Calu3 (cell line): ENCODE measurements at regions not wholly inside any gene's neighbourhood (a gene's known extent, or its start where the extent isn't known, plus 50 kb on each side); places are given as distances from the start of the nearest gene placed in this dataset.
"Not testable (repeated sequence)": the region's sequence is repeated elsewhere in the genome, so short reads cannot be mapped to it uniquely, and the experiment has no call there.

Source experiments
- BruUV-seq: library from RNA; stranded (reverse); fragments of 400-500 nt; replicated peaks from 2 replicates; lab custom pipeline; 2021; lab: Mats Ljungman, UMichigan
- CTCF ChIA-PET: fragments of 300-600 bp; sonication (Branson Sonifier 250); formaldehyde crosslinking; loops from one replicate; lab custom pipeline; 2022; ENCODE audit warnings: antibody characterized with exemption; lab: Charles Lee
- DNase-seq: peaks from one replicate; pipeline ENCODE4 v3.0.0; 2022
- H3K27ac Mint-ChIP-seq: one replicate; pipeline ENCODE4 v1.8.0; 2022; ENCODE audit warnings: mixed read lengths; ENCODE audit not compliant: unreplicated experiment
- H3K27me3 Mint-ChIP-seq: one replicate; pipeline ENCODE4 v1.8.0; 2022; ENCODE audit warnings: mixed read lengths; ENCODE audit not compliant: unreplicated experiment
- H3K36me3 Mint-ChIP-seq: one replicate; pipeline ENCODE4 v1.8.0; 2022; ENCODE audit warnings: mild to moderate bottlenecking, moderate library complexity, mixed read lengths; ENCODE audit not compliant: insufficient read depth, unreplicated experiment
- H3K4me1 Mint-ChIP-seq: one replicate; pipeline ENCODE4 v1.8.0; 2022; ENCODE audit warnings: mild to moderate bottlenecking, low read depth, mixed read lengths; ENCODE audit not compliant: unreplicated experiment
- H3K4me3 Mint-ChIP-seq: one replicate; pipeline ENCODE4 v1.8.0; 2022; ENCODE audit warnings: mild to moderate bottlenecking, low read depth, moderate library complexity, mixed read lengths; ENCODE audit not compliant: unreplicated experiment
- H3K9me3 Mint-ChIP-seq: one replicate; pipeline ENCODE4 v1.8.0; 2022; ENCODE audit warnings: low read depth, mixed read lengths; ENCODE audit not compliant: unreplicated experiment
- CTCF ChIP-seq: fragments of 200-600 bp; IDR thresholded peaks from one replicate; pipeline ENCODE4 v1.8.0; 2022; ENCODE audit warnings: antibody characterized with exemption; ENCODE audit not compliant: unreplicated experiment
- intact Hi-C: fragments of 100-400 bp; cut with micrococcal nuclease; formaldehyde crosslinking; loops from one replicate; pipeline ENCODE4 v1.10.0; 2022; ENCODE audit not compliant: unreplicated experiment

- Mint-ChIP-seq H3K27me3 (no peaks in the 10 kb centered on the region), H3K4me3 (no peak overlapping the region), H3K9me3 (no peaks in the 10 kb centered on the region), H3K27ac (no peak overlapping the region), H3K4me1 (no peaks in the 10 kb centered on the region), H3K36me3 (no peaks in the 10 kb centered on the region)
- DNase-seq: no peak
- CTCF ChIA-PET: no interaction called here
- BruUV-seq: no TSS peak
- intact Hi-C loops: no loop called here
- no peak for TF ChIP-seq CTCF
Observed at GRCh38 chr22:25497716-25498115, 66.8 kb upstream of the GRK3 start.

- H3K36me3 Mint-ChIP-seq, H3K27me3 Mint-ChIP-seq, H3K4me1 Mint-ChIP-seq, H3K4me3 Mint-ChIP-seq, H3K9me3 Mint-ChIP-seq, BruUV-seq, intact Hi-C loops, DNase-seq, H3K27ac Mint-ChIP-seq: not testable (repeated sequence)
- CTCF ChIA-PET: interaction anchor here (0.6 kb wide), 1 partner anchor 1300 kb away, joined by 3 read pairs; no protein-coding TSS in a partner anchor
Observed at GRCh38 chr22:25500671-25501070, 63.8 kb upstream of the GRK3 start.

- H3K4me3 Mint-ChIP-seq, DNase-seq, H3K9me3 Mint-ChIP-seq, intact Hi-C loops, CTCF ChIA-PET, H3K27ac Mint-ChIP-seq, H3K27me3 Mint-ChIP-seq, H3K4me1 Mint-ChIP-seq, BruUV-seq, H3K36me3 Mint-ChIP-seq: not testable (repeated sequence)
Observed at GRCh38 chr22:25504017-25504416, 60.5 kb upstream of the GRK3 start.

GRCh38 chr22:25508161-25508560 lies 56.3 kb upstream of the GRK3 start:
- Mint-ChIP-seq H3K9me3 (no peaks in the 10 kb centered on the region), H3K36me3 (no peaks in the 10 kb centered on the region), H3K27ac (no peak overlapping the region), H3K27me3 (no peaks in the 10 kb centered on the region), H3K4me1 (no peaks in the 10 kb centered on the region), H3K4me3 (no peak overlapping the region)
- intact Hi-C loops: no loop called here
- TF ChIP-seq CTCF: no peak
- CTCF ChIA-PET: interaction anchor here (0.6 to 0.7 kb wide), 2 partner anchors 13 to 156 kb away, joined by 3 to 7 read pairs; no protein-coding TSS in a partner anchor
- no TSS peak for BruUV-seq
- DNase-seq: no peak

- Mint-ChIP-seq H3K27ac (no peak overlapping the region), H3K4me1 (no peaks in the 10 kb centered on the region), H3K4me3 (no peak overlapping the region), H3K27me3 (no peaks in the 10 kb centered on the region), H3K9me3 (no peaks in the 10 kb centered on the region), H3K36me3 (no peaks in the 10 kb centered on the region)
- intact Hi-C loops: no loop called here
- BruUV-seq: no TSS peak
- no peak for DNase-seq
- TF ChIP-seq CTCF: no peak
- CTCF ChIA-PET: no interaction called here
Observed at GRCh38 chr22:25508761-25509321, 55.6 kb upstream of the GRK3 start.
